H1 (cell line): ENCODE measurements at regions not wholly inside any gene's neighbourhood (a gene's known extent, or its start where the extent isn't known, plus 50 kb on each side); places are given as distances from the start of the nearest gene placed in this dataset.

ENCODE experiments used
- CTCF ChIA-PET: fragments of 300-600 bp; sonication (Branson Sonifier 250); formaldehyde crosslinking; loops from one replicate; lab custom pipeline; 2021; ENCODE audit not compliant: partially characterized antibody; lab: Charles Lee
- POLR2A ChIA-PET: fragments of 300-600 bp; sonication (Branson Sonifier 250); formaldehyde crosslinking; loops from one replicate; lab custom pipeline; 2021; ENCODE audit warnings: inconsistent platforms; ENCODE audit not compliant: partially characterized antibody; lab: Charles Lee
- DNase-seq, 2 experiments: peaks; one replicate each; pipeline versions ENCODE4 v3.0.0 to v3.0.0-alpha.2; 2010 to 2022; ENCODE audit warnings: low spot score in 2 of 2, low read depth in 1 of 2, mixed read lengths in 1 of 2
- FAIRE-seq: peaks from 2 replicates; lab custom pipeline; 2011; peaks lifted over from hg19 to GRCh38; lab: Jason Lieb, UNC
- H2AFZ ChIP-seq: 2 replicates; pipeline ENCODE4 v1.8.1; 2012; ENCODE audit warnings: low read length, inconsistent platforms
- H2AK5ac ChIP-seq: 2 replicates; pipeline ENCODE4 v1.6.1; 2013; ENCODE audit warnings: low read depth, low read length
- H2BK120ac ChIP-seq: replicated peaks from 2 replicates; pipeline ENCODE3; 2013; ENCODE audit warnings: low read depth, low read length, inconsistent platforms
- H2BK12ac ChIP-seq: 2 replicates; pipeline ENCODE4 v1.6.1; 2013; ENCODE audit warnings: low read depth, low read length
- H2BK15ac ChIP-seq: 2 replicates; pipeline ENCODE4 v1.6.1; 2013; ENCODE audit warnings: low read length
- H2BK20ac ChIP-seq: 2 replicates; pipeline ENCODE4 v1.6.1; 2013; ENCODE audit warnings: low read length
- H2BK5ac ChIP-seq: 2 replicates; pipeline ENCODE4 v1.6.1; 2013; ENCODE audit warnings: low read depth, low read length
- H3K14ac ChIP-seq: 2 replicates; pipeline ENCODE4 v1.6.1; 2013; ENCODE audit warnings: inconsistent platforms; ENCODE audit not compliant: insufficient read length
- H3K18ac ChIP-seq: 2 replicates; pipeline ENCODE4 v1.6.1; 2013; ENCODE audit warnings: low read length; ENCODE audit errors: extremely low read depth
- H3K23ac ChIP-seq: 2 replicates; pipeline ENCODE4 v1.6.1; 2013; ENCODE audit warnings: inconsistent platforms; ENCODE audit not compliant: insufficient read length
- H3K23me2 ChIP-seq: 2 replicates; pipeline ENCODE4 v1.6.1; 2013; ENCODE audit warnings: low read depth, low read length
- H3K27ac ChIP-seq: 2 replicates; pipeline ENCODE4 v1.6.1; 2011; ENCODE audit warnings: low read depth, low read length, inconsistent platforms
- H3K27me3 ChIP-seq, 4 experiments: replicated peaks in 1 of 4; 1 replicate in 1 of 4; 2 replicates in 3 of 4; pipeline versions ENCODE4 v1.6.1 to v1.8.1; 2011 to 2013; ENCODE audit warnings: low read length in 3 of 4, mild to moderate bottlenecking in 3 of 4, inconsistent platforms in 2 of 4, mixed read lengths in 2 of 4, moderate library complexity in 1 of 4; ENCODE audit not compliant: control insufficient read depth in 3 of 4, insufficient read depth in 3 of 4; ENCODE audit errors: extremely low read depth in 1 of 4
- H3K36me3 ChIP-seq, 4 experiments: 2 replicates each; pipeline versions ENCODE4 v1.6.1 to v1.8.1; 2011 to 2013; ENCODE audit warnings: mild to moderate bottlenecking in 4 of 4, low read length in 3 of 4, moderate library complexity in 2 of 4, control low read depth in 1 of 4, inconsistent platforms in 1 of 4; ENCODE audit not compliant: insufficient read depth in 4 of 4, control insufficient read depth in 2 of 4
- H3K4ac ChIP-seq: replicated peaks from 2 replicates; pipeline ENCODE3; 2013; ENCODE audit warnings: low read length, low read depth, mixed read lengths, inconsistent platforms; ENCODE audit not compliant: insufficient read length
- H3K4me1 ChIP-seq, 4 experiments: replicated peaks in 1 of 4; 1 replicate in 1 of 4; 2 replicates in 3 of 4; pipeline versions ENCODE4 v1.6.1 to v1.8.1; 2011 to 2013; ENCODE audit warnings: low read length in 3 of 4, inconsistent platforms in 2 of 4, mixed read lengths in 1 of 4; ENCODE audit not compliant: insufficient read depth in 4 of 4, control insufficient read depth in 3 of 4
- H3K4me2 ChIP-seq, 2 experiments: 2 replicates each; pipeline versions ENCODE4 v1.6.1 to v1.8.1; 2011 to 2013; ENCODE audit warnings: low read depth in 2 of 2, low read length in 2 of 2, control low read depth in 1 of 2, inconsistent platforms in 1 of 2, mild to moderate bottlenecking in 1 of 2; ENCODE audit not compliant: insufficient read depth in 1 of 2
- H3K4me3 ChIP-seq, 4 experiments: fragments of 200-600, 300-600 bp in 1 of 4; sonication (generic), shearing (Covaris generic), sonication (Bioruptor Twin) in 1 of 4; 2 replicates each; pipeline versions ENCODE4 v1.5.1 to v1.8.1; 2011 to 2016; ENCODE audit warnings: low read length in 4 of 4, low read depth in 3 of 4, control low read depth in 2 of 4, inconsistent platforms in 2 of 4, mild to moderate bottlenecking in 2 of 4, mixed read lengths in 1 of 4, moderate library complexity in 1 of 4; ENCODE audit not compliant: insufficient read depth in 2 of 4; ENCODE audit errors: extremely low read depth in 1 of 4
- H3K56ac ChIP-seq: replicated peaks from 2 replicates; pipeline ENCODE3; 2013; ENCODE audit warnings: low read depth, mild to moderate bottlenecking, mixed read lengths, low read length, inconsistent platforms; ENCODE audit not compliant: insufficient read length
- H3K79me1 ChIP-seq: 2 replicates; pipeline ENCODE4 v1.6.1; 2013; ENCODE audit warnings: low read depth, low read length, control low read depth
- H3K79me2 ChIP-seq, 2 experiments: 2 replicates each; pipeline versions ENCODE4 v1.6.1 to v1.8.1; 2012 to 2013; ENCODE audit warnings: low read length in 2 of 2, mild to moderate bottlenecking in 2 of 2, inconsistent platforms in 1 of 2; ENCODE audit not compliant: insufficient read depth in 2 of 2, control insufficient read depth in 1 of 2
- H3K9ac ChIP-seq, 4 experiments: replicated peaks in 1 of 4; 1 replicate in 1 of 4; 2 replicates in 3 of 4; pipeline versions ENCODE4 v1.6.1 to v1.8.1; 2011 to 2013; ENCODE audit warnings: low read depth in 3 of 4, low read length in 3 of 4, control low read depth in 2 of 4, mild to moderate bottlenecking in 2 of 4, moderate library complexity in 2 of 4, inconsistent platforms in 1 of 4; ENCODE audit errors: extremely low read depth in 1 of 4
- H3K9me3 ChIP-seq, 2 experiments: 2 replicates each; pipeline versions ENCODE4 v1.6.1 to v1.8.1; 2012 to 2013; ENCODE audit warnings: mild to moderate bottlenecking in 2 of 2, moderate library complexity in 2 of 2, control low read depth in 1 of 2, inconsistent platforms in 1 of 2, low read depth in 1 of 2, low read length in 1 of 2, mixed read lengths in 1 of 2; ENCODE audit not compliant: insufficient read depth in 2 of 2
- H4K20me1 ChIP-seq, 2 experiments: replicated peaks in 1 of 2; 2 replicates each; pipeline versions ENCODE3 to v1.8.1; 2011 to 2013; ENCODE audit warnings: inconsistent platforms in 2 of 2, low read length in 2 of 2, mild to moderate bottlenecking in 1 of 2; ENCODE audit not compliant: insufficient read depth in 2 of 2, control insufficient read depth in 1 of 2
- H4K5ac ChIP-seq: 2 replicates; pipeline ENCODE4 v1.6.1; 2013; ENCODE audit warnings: low read length, low read depth, mixed read lengths, inconsistent platforms; ENCODE audit not compliant: insufficient read length
- H4K8ac ChIP-seq: 2 replicates; pipeline ENCODE4 v1.8.0; 2013; ENCODE audit warnings: mild to moderate bottlenecking, moderate library complexity, low read length, inconsistent platforms; ENCODE audit not compliant: insufficient read depth; ENCODE audit errors: extremely low read depth
- H4K91ac ChIP-seq: replicated peaks from 2 replicates; pipeline ENCODE3; 2013; ENCODE audit warnings: low read length, mixed read lengths, inconsistent platforms; ENCODE audit not compliant: insufficient read length
- CTBP2 ChIP-seq: IDR thresholded peaks from 2 replicates; pipeline ENCODE4 v1.7.0; 2011; ENCODE audit warnings: borderline replicate concordance, mild to moderate bottlenecking, moderate library complexity, mixed read lengths, low read length; ENCODE audit not compliant: insufficient read depth, insufficient read length
- WGBS, 2 experiments: shearing (Covaris generic) in 1 of 2; methylation state at CpG; one replicate each; pipeline versions ENCODE4 v1.1.6 to v1.1.7; 2013 to 2015; ENCODE audit warnings: low lambda C conversion rate in 2 of 2, mixed read lengths in 2 of 2, inconsistent platforms in 1 of 2, low coverage in 1 of 2, missing lambda C conversion rate in 1 of 2; ENCODE audit not compliant: insufficient replicate concordance in 2 of 2, insufficient coverage in 1 of 2, insufficient read length in 1 of 2; ENCODE audit errors: extremely low coverage in 1 of 2, missing lambda C conversion rate in 1 of 2; 5-methylcytosine and 5-hydroxymethylcytosine counted together
- TF ChIP-seq, protein P1 (sequence below): IDR thresholded peaks from 2 replicates; pipeline ENCODE4 v1.6.1; 2012; ENCODE audit warnings: inconsistent platforms

DNA sequence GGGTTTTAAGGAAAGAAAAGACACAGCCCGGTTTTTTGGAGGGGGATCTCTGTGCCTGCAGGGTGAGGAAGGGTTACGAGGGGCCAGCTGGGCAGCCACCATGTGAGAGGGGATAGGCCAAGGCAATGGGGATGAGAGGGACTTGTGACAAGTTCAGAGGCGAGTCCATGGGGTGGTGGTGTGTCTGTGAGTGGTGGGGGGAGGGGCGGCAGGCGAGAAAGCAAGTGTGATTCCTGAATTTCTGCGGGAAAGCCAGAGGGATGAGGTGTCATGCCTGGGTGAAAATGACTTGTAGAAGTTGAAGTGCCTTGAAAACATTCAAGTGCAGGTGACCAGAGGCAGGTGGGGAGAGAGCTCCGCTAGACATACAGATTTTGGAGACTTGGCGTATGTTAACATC lies 61.0 kb upstream of the RNF32 start:
- Histone ChIP-seq H3K36me3 (no peaks in the 10 kb centered on the region), H4K20me1 (no peaks in the 10 kb centered on the region), H4K5ac (no peak overlapping the region), H3K18ac (peak overlapping the region; percentile 13; the same call in 1 of the 2 replicates), H3K4me3 (no peak overlapping the region), H3K4me2 (peak overlapping the region in 1 of 2 experiments; percentile 20; a peak in 2 of 4 replicates), H2AK5ac (no peak overlapping the region), H3K23me2 (no peaks in the 10 kb centered on the region), H2BK5ac (peak overlapping the region; percentile 57; the same call in 1 of the 2 replicates), H4K91ac (peak overlapping the region; percentile 39), H2BK120ac (no peak overlapping the region), H3K79me1 (no peaks in the 10 kb centered on the region), H3K9ac (no peak overlapping the region), H3K27me3 (peaks cover 0 to 4% (median 0%) of the 10 kb centered on the region in 4 experiments; a peak in 3 of 7 replicates), H3K4ac (peak overlapping the region; percentile 71), H2BK15ac (no peak overlapping the region), H4K8ac (no peak overlapping the region), H2BK20ac (0 out of 2 replicates have a peak overlapping the region, but pooled peaks have one; percentile 94), H3K79me2 (no peaks in the 10 kb centered on the region), H3K27ac (no peak overlapping the region), H3K56ac (no peak overlapping the region), H3K4me1 (peaks cover 0 to 21% (median 11%) of the 10 kb centered on the region in 4 experiments; a peak in 6 of 7 replicates), H2AFZ (peak overlapping the region; percentile 88; the same call in 1 of the 2 replicates), H2BK12ac (peak overlapping the region; percentile 88; the same call in 1 of the 2 replicates), H3K23ac (no peak overlapping the region), H3K9me3 (no peaks in the 10 kb centered on the region), H3K14ac (no peak overlapping the region)
- no peak for DNase-seq
- TF ChIP-seq, protein P1, sequence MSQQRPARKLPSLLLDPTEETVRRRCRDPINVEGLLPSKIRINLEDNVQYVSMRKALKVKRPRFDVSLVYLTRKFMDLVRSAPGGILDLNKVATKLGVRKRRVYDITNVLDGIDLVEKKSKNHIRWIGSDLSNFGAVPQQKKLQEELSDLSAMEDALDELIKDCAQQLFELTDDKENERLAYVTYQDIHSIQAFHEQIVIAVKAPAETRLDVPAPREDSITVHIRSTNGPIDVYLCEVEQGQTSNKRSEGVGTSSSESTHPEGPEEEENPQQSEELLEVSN, result peak; percentile 12; the same call in 1 of the 2 replicates
- no peak for TF ChIP-seq CTBP2
- ChIA-PET CTCF (interaction anchor here (0.8 to 2.1 kb wide), 6 partner anchors 13 to 230 kb away, joined by 3 to 7 read pairs (median 4); no protein-coding TSS in a partner anchor), POLR2A (interaction anchor here (1.4 kb wide), 1 partner anchor 40 kb away, joined by 4 read pairs; no protein-coding TSS in a partner anchor)
- 67% methylated on average over 8 of the region's 8 CpGs; no CpG with 5 or more reads in 1 of the 2 experiments for WGBS, 2 experiments
- no peak for FAIRE-seq
